HepG2 (cell line): ENCODE measurements at regions not wholly inside any gene's neighbourhood (a gene's known extent, or its start where the extent isn't known, plus 50 kb on each side); places are given as distances from the start of the nearest gene placed in this dataset.
"Not testable (repeated sequence)": the region's sequence is repeated elsewhere in the genome, so short reads cannot be mapped to it uniquely, and the experiment has no call there.

Experiments used
- ATAC-seq: fragments of 200-7000 bp; cut with Tn5 transposase; 3 replicates; pipeline ENCODE4 v1.9.1; 2020; ENCODE audit warnings: mild to moderate bottlenecking, moderate library complexity
- BruUV-seq: library from RNA; stranded (reverse); fragments of 400-500 nt; replicated peaks from 2 replicates; lab custom pipeline; 2021; lab: Mats Ljungman, UMichigan
- CTCF ChIA-PET: fragments of 300-600 bp; formaldehyde crosslinking; extraction: SDS; loops from one replicate; lab custom pipeline; 2021; ENCODE audit warnings: low total read pairs, inconsistent platforms, low intra/inter-chr PET ratio; lab: Yijun Ruan, JAX
- POLR2A ChIA-PET: fragments of 350-600 bp; sonication (Branson Sonifier 250); formaldehyde crosslinking; loops from one replicate; lab custom pipeline; 2020; ENCODE audit warnings: antibody characterized with exemption, inconsistent platforms; lab: Yijun Ruan, JAX
- DNase-seq: peaks from one replicate; pipeline ENCODE4 v3.0.0-alpha.2; 2015; ENCODE audit warnings: low spot score
- FAIRE-seq: peaks from 3 replicates; lab custom pipeline; 2011; peaks lifted over from hg19 to GRCh38; lab: Jason Lieb, UNC
- H2AFZ ChIP-seq: one replicate; pipeline ENCODE4 v1.6.1; 2011; ENCODE audit warnings: low read length, inconsistent platforms
- H3K27ac ChIP-seq: fragments of 300-600 bp; 3 replicates; pipeline ENCODE4 v1.8.0; 2011; ENCODE audit warnings: mixed run types, mild to moderate bottlenecking, mixed read lengths, low read length, inconsistent platforms; ENCODE audit not compliant: insufficient read depth; ENCODE audit errors: extremely low read length
- H3K27me3 ChIP-seq, 2 experiments: fragments of 200-600 bp in 1 of 2; 2 replicates in 1 of 2; 3 replicates in 1 of 2; pipeline versions ENCODE4 v1.6.0 to v1.8.0; 2011; ENCODE audit warnings: low read length in 2 of 2, mild to moderate bottlenecking in 2 of 2, moderate library complexity in 2 of 2, inconsistent platforms in 1 of 2; ENCODE audit not compliant: insufficient read depth in 2 of 2, control insufficient read depth in 1 of 2
- H3K36me3 ChIP-seq, 2 experiments: fragments of 200-600 bp in 1 of 2; replicated peaks in 1 of 2; 2 replicates in 1 of 2; 3 replicates in 1 of 2; pipeline versions ENCODE4 v1.5.1 to v1.8.0; 2011; ENCODE audit warnings: low read length in 2 of 2, inconsistent platforms in 1 of 2; ENCODE audit not compliant: insufficient read depth in 2 of 2, control insufficient read depth in 1 of 2
- H3K4me1 ChIP-seq: 2 replicates; pipeline ENCODE4 v1.5.1; 2012; ENCODE audit warnings: low read length, inconsistent platforms; ENCODE audit not compliant: insufficient read depth
- H3K4me2 ChIP-seq: 2 replicates; pipeline ENCODE4 v1.6.0; 2011; ENCODE audit warnings: low read depth, low read length, inconsistent platforms
- H3K4me3 ChIP-seq, 3 experiments: fragments of 200-600 bp in 1 of 3; sonication (generic), shearing (Covaris generic) in 1 of 3; replicated peaks in 1 of 3; 2 replicates each; pipeline ENCODE4 v1.5.1; 2011 to 2016; ENCODE audit warnings: low read length in 3 of 3, inconsistent platforms in 2 of 3, low read depth in 2 of 3, mild to moderate bottlenecking in 2 of 3, control low read depth in 1 of 3, mixed read lengths in 1 of 3; ENCODE audit not compliant: insufficient read depth in 1 of 3
- H3K79me2 ChIP-seq: one replicate; pipeline ENCODE4 v1.6.1; 2011; ENCODE audit warnings: low read length, inconsistent platforms; ENCODE audit not compliant: insufficient read depth
- H3K9ac ChIP-seq: 2 replicates; pipeline ENCODE4 v1.6.0; 2011; ENCODE audit warnings: mild to moderate bottlenecking, low read depth, low read length, inconsistent platforms; ENCODE audit not compliant: insufficient read depth
- H3K9me3 ChIP-seq: 2 replicates; pipeline ENCODE4 v1.5.1; 2012; ENCODE audit warnings: mild to moderate bottlenecking, low read length
- H4K20me1 ChIP-seq: 2 replicates; pipeline ENCODE4 v1.6.0; 2011; ENCODE audit warnings: inconsistent platforms, mild to moderate bottlenecking, low read length, moderate library complexity; ENCODE audit not compliant: insufficient read depth
- GTF3A ChIP-seq: sonication (generic); formaldehyde crosslinking; conservative IDR thresholded peaks from 2 replicates; pipeline ENCODE4 v1.4.0; 2020; ENCODE audit warnings: mild to moderate bottlenecking, missing genetic modification reagents
- ZFY ChIP-seq: sonication (generic); formaldehyde crosslinking; IDR thresholded peaks from 2 replicates; pipeline ENCODE4 v1.4.0; 2020; ENCODE audit warnings: missing genetic modification reagents
- ZNF337 ChIP-seq: sonication (generic); formaldehyde crosslinking; IDR thresholded peaks from 2 replicates; pipeline ENCODE4 v1.5.1; 2020; ENCODE audit warnings: missing genetic modification reagents, low read depth, mild to moderate bottlenecking, borderline replicate concordance
- ZNF589 ChIP-seq: sonication (generic); formaldehyde crosslinking; conservative IDR thresholded peaks from 2 replicates; pipeline ENCODE4 v1.8.0; 2022; ENCODE audit warnings: mild to moderate bottlenecking, moderate library complexity, missing genetic modification reagents
- WGBS: methylation state at CpG from one replicate; pipeline ENCODE4 v1.1.6; 2017; ENCODE audit warnings: low lambda C conversion rate; 5-methylcytosine and 5-hydroxymethylcytosine counted together
- in situ Hi-C: cut with HindIII; loops from 2 replicates; pipeline ENCODE4 v1.10.0; 2017; ENCODE audit warnings: low pct_unique_long_range_greater_than_20kb; ENCODE audit not compliant: extremely low pct_ligation_motif_present
- intact Hi-C: fragments of 100-400 bp; cut with micrococcal nuclease; formaldehyde crosslinking; loops from one replicate; pipeline ENCODE4 v1.10.0; 2022; ENCODE audit not compliant: unreplicated experiment

GRCh38 chr11:22444076-22444475, 105.9 kb downstream of the SLC17A6 start:
- intact Hi-C loops (no loop called here), in situ Hi-C loops (no loop called here)
- Histone ChIP-seq H3K9me3 (no peaks in the 10 kb centered on the region), H3K79me2 (no peaks in the 10 kb centered on the region), H4K20me1 (no peaks in the 10 kb centered on the region), H3K4me2 (no peak overlapping the region), H3K27me3 (no peaks in the 10 kb centered on the region), H3K4me3 (no peak overlapping the region), H3K36me3 (no peaks in the 10 kb centered on the region), H3K27ac (no peak overlapping the region), H3K9ac (no peak overlapping the region), H3K4me1 (no peaks in the 10 kb centered on the region), H2AFZ (no peak overlapping the region)
- no peak for ATAC-seq
- no peak for TF ChIP-seq ZNF589 (CRISPR knock-in tag)
- FAIRE-seq: no peak
- WGBS: 3% methylated on average over 2 of the region's 2 CpGs
- POLR2A ChIA-PET: no interaction called here
- DNase-seq: no peak
- BruUV-seq: no TSS peak
- CTCF ChIA-PET: no interaction called here

GRCh38 chr11:22441831-22442230, 103.7 kb downstream of the SLC17A6 start:
- Histone ChIP-seq H3K9me3 (no peaks in the 10 kb centered on the region), H3K9ac (no peak overlapping the region), H3K4me3 (no peak overlapping the region), H4K20me1 (no peaks in the 10 kb centered on the region), H3K36me3 (no peaks in the 10 kb centered on the region), H3K27ac (no peak overlapping the region), H3K79me2 (no peaks in the 10 kb centered on the region), H2AFZ (no peak overlapping the region), H3K4me1 (no peaks in the 10 kb centered on the region), H3K27me3 (no peaks in the 10 kb centered on the region), H3K4me2 (no peak overlapping the region)
- ChIA-PET POLR2A (no interaction called here), CTCF (no interaction called here)
- DNase-seq: no peak
- in situ Hi-C loops (no loop called here), intact Hi-C loops (no loop called here)
- no peak for TF ChIP-seq ZFY (CRISPR knock-in tag)
- no peak for TF ChIP-seq ZNF337
- TF ChIP-seq GTF3A: no peak
- ATAC-seq: no peak
- WGBS: 10% methylated on average over 1 of the region's 1 CpG
- no peak for FAIRE-seq
- BruUV-seq: no TSS peak

DNA sequence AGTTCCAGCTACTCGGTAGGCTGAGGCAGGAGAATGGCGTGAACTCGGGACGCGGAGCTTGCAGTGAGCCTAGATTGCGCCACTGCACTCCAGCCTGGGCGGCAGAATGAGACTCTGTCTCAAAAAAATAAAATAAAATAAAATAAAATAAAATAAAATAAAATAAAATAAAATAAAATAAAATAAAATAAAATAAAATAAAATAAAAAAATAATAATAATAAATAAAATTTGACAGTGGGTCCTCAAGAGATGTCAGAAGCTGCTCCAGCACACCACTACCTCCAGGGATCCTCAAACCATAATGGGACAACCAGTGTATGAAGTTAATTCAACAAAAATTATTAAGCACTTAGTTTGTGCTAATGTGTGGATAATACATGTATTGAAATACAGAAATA, 97.4 kb downstream of the SLC17A6 start:
- FAIRE-seq, POLR2A ChIA-PET: not testable (repeated sequence)

More for the DNA sequence above, 97.4 kb downstream of the SLC17A6 start:
- H3K79me2 ChIP-seq, H3K4me2 ChIP-seq, H3K9me3 ChIP-seq, H3K36me3 ChIP-seq, ATAC-seq, H3K9ac ChIP-seq, CTCF ChIA-PET, H3K27ac ChIP-seq, intact Hi-C loops, H3K27me3 ChIP-seq, in situ Hi-C loops, DNase-seq, BruUV-seq, H3K4me1 ChIP-seq, H2AFZ ChIP-seq, H3K4me3 ChIP-seq, H4K20me1 ChIP-seq: not testable (repeated sequence)
- 38% methylated on average over 7 of the region's 7 CpGs for WGBS
